ENCODE measurements at regions not wholly inside any gene's neighbourhood (a gene's known extent, or its start where the extent isn't known, plus 50 kb on each side); places are given as distances from the start of the nearest gene placed in this dataset.
A peak's percentile ranks its signal among the peaks of the same experiment; 100 is the strongest.

GRCh38 chr2:190119923-190120590 lies 57.5 kb upstream of the MSTN start:
- Histone ChIP-seq H4K8ac (ENCODE audit: low read depth, low read length) (no peak overlapping the region), H4K91ac (ENCODE audit: low read depth, low read length, poor library complexity) (no peak overlapping the region), H3K4me2 (ENCODE audit: insufficient read depth, low read length, poor library complexity, severe bottlenecking) (no peak overlapping the region), H2BK120ac (ENCODE audit: low read depth, low read length) (no peak overlapping the region), H3K9ac (ENCODE audit: low read depth, low read length, poor library complexity) (no peak overlapping the region), H2AFZ (ENCODE audit: low read length) (peak overlapping the region; percentile 61), H3K4me1 (ENCODE audit: control insufficient read depth in 2 of 2, insufficient read depth in 1 of 2, low read depth in 1 of 2, low read length in 2 of 2) (peaks cover 0 to 3% of the 10 kb centered on the region in 2 donors), H2BK12ac (ENCODE audit: low read length) (no peak overlapping the region), H3K23ac (ENCODE audit: low read depth, low read length, poor library complexity) (no peak overlapping the region), H3K27ac (replicated peaks; ENCODE audit: low read length) (no peak overlapping the region), H3K79me1 (ENCODE audit: low read depth, low read length) (no peaks in the 10 kb centered on the region), H3K4me3 (ENCODE audit: low read length in 2 of 2) (no peak overlapping the region), H3K14ac (ENCODE audit: low read length) (no peak overlapping the region), H3K4ac (ENCODE audit: low read length) (no peak overlapping the region), H3K9me3 (replicated peaks in 1 of 2; ENCODE audit: control insufficient read depth in 2 of 2, insufficient read depth in 1 of 2, low read depth in 1 of 2, low read length in 2 of 2) (no peaks in the 10 kb centered on the region), H2BK5ac (ENCODE audit: low read length) (no peak overlapping the region), H3K18ac (ENCODE audit: low read length) (no peak overlapping the region), H2BK15ac (ENCODE audit: low read length) (no peak overlapping the region), H3K36me3 (replicated peaks in 1 of 2; ENCODE audit: control insufficient read depth in 2 of 2, insufficient read depth in 2 of 2, low read length in 2 of 2) (no peaks in the 10 kb centered on the region), H3K27me3 (ENCODE audit: control insufficient read depth in 3 of 3, insufficient read depth in 3 of 3, low read depth in 1 of 3, low read length in 3 of 3) (no peaks in the 10 kb centered on the region), H2AK5ac (ENCODE audit: low read depth, low read length) (no peak overlapping the region)
- no CpG with 5 or more reads among the region's 14 CpGs for WGBS, 2 donors (ENCODE audit: extremely low coverage in 2 of 2, insufficient read length in 2 of 2, insufficient replicate concordance in 1 of 2)
- DNase-seq (ENCODE audit: low spot score) = no peak

DNA sequence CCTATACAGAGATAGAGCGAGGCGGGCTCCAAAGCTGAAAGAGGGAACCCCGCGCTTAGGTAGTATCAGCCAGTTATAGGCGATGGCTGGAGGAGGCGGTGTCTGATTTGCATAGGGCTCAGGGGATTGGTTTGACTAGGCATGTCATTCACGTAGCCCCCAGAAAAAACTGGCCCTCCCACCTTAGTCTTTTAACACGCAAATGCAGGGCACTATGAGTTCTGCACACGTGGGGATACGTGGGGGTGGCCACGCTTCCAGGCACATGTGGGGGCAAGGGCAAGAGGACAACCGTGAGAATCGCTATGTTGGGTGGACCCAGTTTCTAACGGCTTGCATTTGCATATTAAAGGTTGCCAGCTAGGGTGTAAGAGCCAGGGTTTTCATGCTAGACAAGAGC lies 56.7 kb upstream of the MSTN start:
- Histone ChIP-seq H3K9me3 (replicated peaks in 1 of 2; ENCODE audit: control insufficient read depth in 2 of 2, insufficient read depth in 1 of 2, low read depth in 1 of 2, low read length in 2 of 2) (no peaks in the 10 kb centered on the region), H3K27ac (replicated peaks; ENCODE audit: low read length) (no peak overlapping the region), H3K4me2 (ENCODE audit: insufficient read depth, low read length, poor library complexity, severe bottlenecking) (no peak overlapping the region), H2AK5ac (ENCODE audit: low read depth, low read length) (no peak overlapping the region), H2AFZ (ENCODE audit: low read length) (no peak overlapping the region), H3K4me1 (ENCODE audit: control insufficient read depth in 2 of 2, insufficient read depth in 1 of 2, low read depth in 1 of 2, low read length in 2 of 2) (peaks cover 0 to 3% of the 10 kb centered on the region in 2 donors), H2BK15ac (ENCODE audit: low read length) (no peak overlapping the region), H3K18ac (ENCODE audit: low read length) (no peak overlapping the region), H2BK5ac (ENCODE audit: low read length) (no peak overlapping the region), H3K14ac (ENCODE audit: low read length) (no peak overlapping the region), H3K27me3 (ENCODE audit: control insufficient read depth in 3 of 3, insufficient read depth in 3 of 3, low read depth in 1 of 3, low read length in 3 of 3) (no peaks in the 10 kb centered on the region), H3K4ac (ENCODE audit: low read length) (no peak overlapping the region), H2BK120ac (ENCODE audit: low read depth, low read length) (no peak overlapping the region), H4K91ac (ENCODE audit: low read depth, low read length, poor library complexity) (no peak overlapping the region), H4K8ac (ENCODE audit: low read depth, low read length) (no peak overlapping the region), H3K9ac (ENCODE audit: low read depth, low read length, poor library complexity) (no peak overlapping the region), H2BK12ac (ENCODE audit: low read length) (no peak overlapping the region), H3K4me3 (ENCODE audit: low read length in 2 of 2) (peak overlapping the region in 1 of 2 donors; percentile 75), H3K23ac (ENCODE audit: low read depth, low read length, poor library complexity) (no peak overlapping the region), H3K79me1 (ENCODE audit: low read depth, low read length) (no peaks in the 10 kb centered on the region), H3K36me3 (replicated peaks in 1 of 2; ENCODE audit: control insufficient read depth in 2 of 2, insufficient read depth in 2 of 2, low read length in 2 of 2) (no peaks in the 10 kb centered on the region)
- WGBS, 2 donors (ENCODE audit: extremely low coverage in 2 of 2, insufficient read length in 2 of 2, insufficient replicate concordance in 1 of 2) = no CpG with 5 or more reads among the region's 14 CpGs
- no peak for DNase-seq (ENCODE audit: low spot score)

GRCh38 chr2:190117305-190117704 lies 54.8 kb upstream of the MSTN start:
- H3K23ac ChIP-seq (ENCODE audit: low read depth, low read length, poor library complexity) = no peak overlapping the region
- no peak for DNase-seq (ENCODE audit: low spot score)
- H3K9me3 ChIP-seq (replicated peaks in 1 of 2; ENCODE audit: control insufficient read depth in 2 of 2, insufficient read depth in 1 of 2, low read depth in 1 of 2, low read length in 2 of 2) = no peaks in the 10 kb centered on the region

GRCh38 chr2:190113000-190113399 lies 50.5 kb upstream of the MSTN start:
- H3K4ac ChIP-seq (ENCODE audit: low read length) = no peak overlapping the region
- H3K9ac ChIP-seq (ENCODE audit: low read depth, low read length, poor library complexity) = no peak overlapping the region
- no peak overlapping the region for H4K8ac ChIP-seq (ENCODE audit: low read depth, low read length)
- no peak overlapping the region for H3K14ac ChIP-seq (ENCODE audit: low read length)
- no CpG with 5 or more reads among the region's 2 CpGs for WGBS, 2 donors (ENCODE audit: extremely low coverage in 2 of 2, insufficient read length in 2 of 2, insufficient replicate concordance in 1 of 2)
- no peak for DNase-seq (ENCODE audit: low spot score)
- no peak overlapping the region for H2BK5ac ChIP-seq (ENCODE audit: low read length)
- H3K18ac ChIP-seq (ENCODE audit: low read length) = no peak overlapping the region
- no peak overlapping the region for H4K91ac ChIP-seq (ENCODE audit: low read depth, low read length, poor library complexity)
- H3K23ac ChIP-seq (ENCODE audit: low read depth, low read length, poor library complexity) = no peak overlapping the region
- no peak overlapping the region for H2BK15ac ChIP-seq (ENCODE audit: low read length)
- no peak overlapping the region for H3K4me3 ChIP-seq (ENCODE audit: low read length in 2 of 2)
- no peaks in the 10 kb centered on the region for H3K4me1 ChIP-seq (ENCODE audit: control insufficient read depth in 2 of 2, insufficient read depth in 1 of 2, low read depth in 1 of 2, low read length in 2 of 2)
- H3K27me3 ChIP-seq (ENCODE audit: control insufficient read depth in 3 of 3, insufficient read depth in 3 of 3, low read depth in 1 of 3, low read length in 3 of 3) = no peaks in the 10 kb centered on the region
- no peak overlapping the region for H2BK120ac ChIP-seq (ENCODE audit: low read depth, low read length)
- H3K4me2 ChIP-seq (ENCODE audit: insufficient read depth, low read length, poor library complexity, severe bottlenecking) = no peak overlapping the region
- H3K79me1 ChIP-seq (ENCODE audit: low read depth, low read length) = no peaks in the 10 kb centered on the region
- no peak overlapping the region for H2AK5ac ChIP-seq (ENCODE audit: low read depth, low read length)
- no peaks in the 10 kb centered on the region for H3K9me3 ChIP-seq (replicated peaks in 1 of 2; ENCODE audit: control insufficient read depth in 2 of 2, insufficient read depth in 1 of 2, low read depth in 1 of 2, low read length in 2 of 2)
- H2BK12ac ChIP-seq (ENCODE audit: low read length) = no peak overlapping the region
- no peak overlapping the region for H2AFZ ChIP-seq (ENCODE audit: low read length)
- no peaks in the 10 kb centered on the region for H3K36me3 ChIP-seq (replicated peaks in 1 of 2; ENCODE audit: control insufficient read depth in 2 of 2, insufficient read depth in 2 of 2, low read length in 2 of 2)
- no peak overlapping the region for H3K27ac ChIP-seq (replicated peaks; ENCODE audit: low read length)

More at GRCh38 chr2:190117305-190117704, 54.8 kb upstream of the MSTN start:
- H3K4me1 ChIP-seq (ENCODE audit: control insufficient read depth in 2 of 2, insufficient read depth in 1 of 2, low read depth in 1 of 2, low read length in 2 of 2) = peaks cover 0 to 3% of the 10 kb centered on the region in 2 donors
- H3K14ac ChIP-seq (ENCODE audit: low read length) = no peak overlapping the region
- no peak overlapping the region for H2AFZ ChIP-seq (ENCODE audit: low read length)
- no CpG with 5 or more reads among the region's 1 CpG for WGBS, 2 donors (ENCODE audit: extremely low coverage in 2 of 2, insufficient read length in 2 of 2, insufficient replicate concordance in 1 of 2)
- H4K8ac ChIP-seq (ENCODE audit: low read depth, low read length) = no peak overlapping the region
- no peak overlapping the region for H3K9ac ChIP-seq (ENCODE audit: low read depth, low read length, poor library complexity)
- H3K18ac ChIP-seq (ENCODE audit: low read length) = no peak overlapping the region
- H3K27ac ChIP-seq (replicated peaks; ENCODE audit: low read length) = no peak overlapping the region
- no peak overlapping the region for H3K4me3 ChIP-seq (ENCODE audit: low read length in 2 of 2)
- no peak overlapping the region for H3K4me2 ChIP-seq (ENCODE audit: insufficient read depth, low read length, poor library complexity, severe bottlenecking)
- H2BK12ac ChIP-seq (ENCODE audit: low read length) = no peak overlapping the region
- H2BK120ac ChIP-seq (ENCODE audit: low read depth, low read length) = no peak overlapping the region
- H3K36me3 ChIP-seq (replicated peaks in 1 of 2; ENCODE audit: control insufficient read depth in 2 of 2, insufficient read depth in 2 of 2, low read length in 2 of 2) = no peaks in the 10 kb centered on the region
- no peak overlapping the region for H3K4ac ChIP-seq (ENCODE audit: low read length)
- H2AK5ac ChIP-seq (ENCODE audit: low read depth, low read length) = no peak overlapping the region
- H4K91ac ChIP-seq (ENCODE audit: low read depth, low read length, poor library complexity) = no peak overlapping the region
- no peak overlapping the region for H2BK15ac ChIP-seq (ENCODE audit: low read length)
- no peak overlapping the region for H2BK5ac ChIP-seq (ENCODE audit: low read length)
- no peaks in the 10 kb centered on the region for H3K79me1 ChIP-seq (ENCODE audit: low read depth, low read length)
- no peaks in the 10 kb centered on the region for H3K27me3 ChIP-seq (ENCODE audit: control insufficient read depth in 3 of 3, insufficient read depth in 3 of 3, low read depth in 1 of 3, low read length in 3 of 3)

Data from neuronal stem cell (in vitro differentiated cells).